ENCODE measurements at regions not wholly inside any gene's neighbourhood (a gene's known extent, or its start where the extent isn't known, plus 50 kb on each side); places are given as distances from the start of the nearest gene placed in this dataset.

DNA sequence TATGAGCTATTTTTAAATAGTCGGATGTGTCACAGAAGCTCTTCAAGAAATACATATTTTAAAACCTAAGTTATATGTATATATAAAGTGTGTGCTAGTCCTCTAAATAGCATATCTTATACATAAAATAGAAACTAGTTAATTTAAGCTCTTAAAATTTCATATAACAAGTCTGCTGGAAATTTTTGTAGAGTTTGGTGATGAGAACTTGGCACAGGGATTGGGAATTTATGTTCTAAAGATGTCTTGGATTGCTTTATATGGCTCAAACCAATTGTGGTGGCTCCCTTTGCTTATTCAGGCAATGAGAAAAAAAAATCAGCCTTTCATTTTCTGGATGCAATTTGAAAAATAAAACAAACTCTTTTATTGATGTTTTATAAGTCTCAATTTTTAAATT is 142.8 kb upstream of the KCNJ3 start:
- TF ChIP-seq ZNF114 (CRISPR knock-in tag; IDR thresholded peaks at IDR 0.05) (no peak), ETS1 (IDR thresholded peaks at IDR 0.05) (no peak), CTCF (conservative IDR thresholded peaks at IDR 0.05; ENCODE audit: low read depth in 2 of 2) (no peak), STAT1 (IDR thresholded peaks at IDR 0.05; ENCODE audit: unreplicated experiment) (no peak), POLR2AphosphoS5 (IDR thresholded peaks at IDR 0.05; ENCODE audit: low read depth) (no peak), ZNF331 (CRISPR knock-in tag; IDR thresholded peaks at IDR 0.05; ENCODE audit: low read depth) (no peak), JUNB (IDR thresholded peaks at IDR 0.05; ENCODE audit: unreplicated experiment) (no peak), NANOG (IDR thresholded peaks at IDR 0.05; ENCODE audit: borderline replicate concordance) (no peak), EZH2phosphoT487 (IDR thresholded peaks at IDR 0.05; ENCODE audit: unreplicated experiment) (no peak), EZH2 (IDR thresholded peaks at IDR 0.05; ENCODE audit: low read depth, unreplicated experiment) (no peak), CREB1 (CRISPR knock-in tag; IDR thresholded peaks at IDR 0.05; ENCODE audit: low read depth) (no peak)
- TF ChIP-seq, protein P1, sequence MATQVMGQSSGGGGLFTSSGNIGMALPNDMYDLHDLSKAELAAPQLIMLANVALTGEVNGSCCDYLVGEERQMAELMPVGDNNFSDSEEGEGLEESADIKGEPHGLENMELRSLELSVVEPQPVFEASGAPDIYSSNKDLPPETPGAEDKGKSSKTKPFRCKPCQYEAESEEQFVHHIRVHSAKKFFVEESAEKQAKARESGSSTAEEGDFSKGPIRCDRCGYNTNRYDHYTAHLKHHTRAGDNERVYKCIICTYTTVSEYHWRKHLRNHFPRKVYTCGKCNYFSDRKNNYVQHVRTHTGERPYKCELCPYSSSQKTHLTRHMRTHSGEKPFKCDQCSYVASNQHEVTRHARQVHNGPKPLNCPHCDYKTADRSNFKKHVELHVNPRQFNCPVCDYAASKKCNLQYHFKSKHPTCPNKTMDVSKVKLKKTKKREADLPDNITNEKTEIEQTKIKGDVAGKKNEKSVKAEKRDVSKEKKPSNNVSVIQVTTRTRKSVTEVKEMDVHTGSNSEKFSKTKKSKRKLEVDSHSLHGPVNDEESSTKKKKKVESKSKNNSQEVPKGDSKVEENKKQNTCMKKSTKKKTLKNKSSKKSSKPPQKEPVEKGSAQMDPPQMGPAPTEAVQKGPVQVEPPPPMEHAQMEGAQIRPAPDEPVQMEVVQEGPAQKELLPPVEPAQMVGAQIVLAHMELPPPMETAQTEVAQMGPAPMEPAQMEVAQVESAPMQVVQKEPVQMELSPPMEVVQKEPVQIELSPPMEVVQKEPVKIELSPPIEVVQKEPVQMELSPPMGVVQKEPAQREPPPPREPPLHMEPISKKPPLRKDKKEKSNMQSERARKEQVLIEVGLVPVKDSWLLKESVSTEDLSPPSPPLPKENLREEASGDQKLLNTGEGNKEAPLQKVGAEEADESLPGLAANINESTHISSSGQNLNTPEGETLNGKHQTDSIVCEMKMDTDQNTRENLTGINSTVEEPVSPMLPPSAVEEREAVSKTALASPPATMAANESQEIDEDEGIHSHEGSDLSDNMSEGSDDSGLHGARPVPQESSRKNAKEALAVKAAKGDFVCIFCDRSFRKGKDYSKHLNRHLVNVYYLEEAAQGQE (IDR thresholded peaks at IDR 0.05; ENCODE audit: unreplicated experiment), result no peak
- TF ChIP-seq, protein P2, sequence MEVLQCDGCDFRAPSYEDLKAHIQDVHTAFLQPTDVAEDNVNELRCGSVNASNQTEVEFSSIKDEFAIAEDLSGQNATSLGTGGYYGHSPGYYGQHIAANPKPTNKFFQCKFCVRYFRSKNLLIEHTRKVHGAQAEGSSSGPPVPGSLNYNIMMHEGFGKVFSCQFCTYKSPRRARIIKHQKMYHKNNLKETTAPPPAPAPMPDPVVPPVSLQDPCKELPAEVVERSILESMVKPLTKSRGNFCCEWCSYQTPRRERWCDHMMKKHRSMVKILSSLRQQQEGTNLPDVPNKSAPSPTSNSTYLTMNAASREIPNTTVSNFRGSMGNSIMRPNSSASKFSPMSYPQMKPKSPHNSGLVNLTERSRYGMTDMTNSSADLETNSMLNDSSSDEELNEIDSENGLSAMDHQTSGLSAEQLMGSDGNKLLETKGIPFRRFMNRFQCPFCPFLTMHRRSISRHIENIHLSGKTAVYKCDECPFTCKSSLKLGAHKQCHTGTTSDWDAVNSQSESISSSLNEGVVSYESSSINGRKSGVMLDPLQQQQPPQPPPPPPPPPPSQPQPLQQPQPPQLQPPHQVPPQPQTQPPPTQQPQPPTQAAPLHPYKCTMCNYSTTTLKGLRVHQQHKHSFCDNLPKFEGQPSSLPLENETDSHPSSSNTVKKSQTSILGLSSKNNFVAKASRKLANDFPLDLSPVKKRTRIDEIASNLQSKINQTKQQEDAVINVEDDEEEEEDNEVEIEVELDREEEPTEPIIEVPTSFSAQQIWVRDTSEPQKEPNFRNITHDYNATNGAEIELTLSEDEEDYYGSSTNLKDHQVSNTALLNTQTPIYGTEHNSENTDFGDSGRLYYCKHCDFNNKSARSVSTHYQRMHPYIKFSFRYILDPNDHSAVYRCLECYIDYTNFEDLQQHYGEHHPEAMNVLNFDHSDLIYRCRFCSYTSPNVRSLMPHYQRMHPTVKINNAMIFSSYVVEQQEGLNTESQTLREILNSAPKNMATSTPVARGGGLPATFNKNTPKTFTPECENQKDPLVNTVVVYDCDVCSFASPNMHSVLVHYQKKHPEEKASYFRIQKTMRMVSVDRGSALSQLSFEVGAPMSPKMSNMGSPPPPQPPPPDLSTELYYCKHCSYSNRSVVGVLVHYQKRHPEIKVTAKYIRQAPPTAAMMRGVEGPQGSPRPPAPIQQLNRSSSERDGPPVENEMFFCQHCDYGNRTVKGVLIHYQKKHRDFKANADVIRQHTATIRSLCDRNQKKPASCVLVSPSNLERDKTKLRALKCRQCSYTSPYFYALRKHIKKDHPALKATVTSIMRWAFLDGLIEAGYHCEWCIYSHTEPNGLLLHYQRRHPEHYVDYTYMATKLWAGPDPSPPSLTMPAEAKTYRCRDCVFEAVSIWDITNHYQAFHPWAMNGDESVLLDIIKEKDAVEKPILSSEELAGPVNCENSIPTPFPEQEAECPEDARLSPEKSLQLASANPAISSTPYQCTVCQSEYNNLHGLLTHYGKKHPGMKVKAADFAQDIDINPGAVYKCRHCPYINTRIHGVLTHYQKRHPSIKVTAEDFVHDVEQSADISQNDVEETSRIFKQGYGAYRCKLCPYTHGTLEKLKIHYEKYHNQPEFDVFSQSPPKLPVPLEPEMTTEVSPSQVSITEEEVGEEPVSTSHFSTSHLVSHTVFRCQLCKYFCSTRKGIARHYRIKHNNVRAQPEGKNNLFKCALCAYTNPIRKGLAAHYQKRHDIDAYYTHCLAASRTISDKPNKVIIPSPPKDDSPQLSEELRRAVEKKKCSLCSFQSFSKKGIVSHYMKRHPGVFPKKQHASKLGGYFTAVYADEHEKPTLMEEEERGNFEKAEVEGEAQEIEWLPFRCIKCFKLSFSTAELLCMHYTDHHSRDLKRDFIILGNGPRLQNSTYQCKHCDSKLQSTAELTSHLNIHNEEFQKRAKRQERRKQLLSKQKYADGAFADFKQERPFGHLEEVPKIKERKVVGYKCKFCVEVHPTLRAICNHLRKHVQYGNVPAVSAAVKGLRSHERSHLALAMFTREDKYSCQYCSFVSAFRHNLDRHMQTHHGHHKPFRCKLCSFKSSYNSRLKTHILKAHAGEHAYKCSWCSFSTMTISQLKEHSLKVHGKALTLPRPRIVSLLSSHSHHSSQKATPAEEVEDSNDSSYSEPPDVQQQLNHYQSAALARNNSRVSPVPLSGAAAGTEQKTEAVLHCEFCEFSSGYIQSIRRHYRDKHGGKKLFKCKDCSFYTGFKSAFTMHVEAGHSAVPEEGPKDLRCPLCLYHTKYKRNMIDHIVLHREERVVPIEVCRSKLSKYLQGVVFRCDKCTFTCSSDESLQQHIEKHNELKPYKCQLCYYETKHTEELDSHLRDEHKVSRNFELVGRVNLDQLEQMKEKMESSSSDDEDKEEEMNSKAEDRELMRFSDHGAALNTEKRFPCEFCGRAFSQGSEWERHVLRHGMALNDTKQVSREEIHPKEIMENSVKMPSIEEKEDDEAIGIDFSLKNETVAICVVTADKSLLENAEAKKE (CRISPR knock-in tag; IDR thresholded peaks at IDR 0.05), result no peak
- Histone ChIP-seq H3K4me2 (no peak overlapping the region), H3K9me2 (ENCODE audit: insufficient read depth) (no peaks in the 10 kb centered on the region), H3K36me3 (ENCODE audit: insufficient read depth) (no peaks in the 10 kb centered on the region), H3K27ac (ENCODE audit: low read depth) (no peak overlapping the region), H3K4me1 (ENCODE audit: insufficient read depth) (no peaks in the 10 kb centered on the region), H3F3A (replicated peaks; ENCODE audit: low read depth) (no peaks in the 10 kb centered on the region), H3K79me2 (replicated peaks; ENCODE audit: insufficient read depth) (no peaks in the 10 kb centered on the region), H4K20me1 (replicated peaks; ENCODE audit: insufficient read depth) (no peaks in the 10 kb centered on the region), H3K4me3 (no peak overlapping the region), H3K27me3 (ENCODE audit: insufficient read depth) (no peaks in the 10 kb centered on the region), H2AFZ (no peak overlapping the region)
- peaks cover 3% of the 10 kb centered on the region for H3K27me3 Mint-ChIP-seq (ENCODE audit: insufficient read depth, low read depth, poor library complexity)
- no peak overlapping the region for H3K27ac Mint-ChIP-seq
- no peak for DNase-seq (ENCODE audit: low spot score)
- ATAC-seq, result no peak
- no peaks in the 10 kb centered on the region for H3K9me3 Mint-ChIP-seq
- no peaks in the 10 kb centered on the region for H3K36me3 Mint-ChIP-seq (ENCODE audit: low read depth)
- H3K4me1 Mint-ChIP-seq, result no peaks in the 10 kb centered on the region
- no peak overlapping the region for H3K4me3 Mint-ChIP-seq
